Liver (tissue), 8 donors: ENCODE measurements at regions not wholly inside any gene's neighbourhood (a gene's known extent, or its start where the extent isn't known, plus 50 kb on each side); places are given as distances from the start of the nearest gene placed in this dataset.
A peak's percentile ranks its signal among the peaks of the same experiment; 100 is the strongest.

Source experiments
- DNase-seq: peaks from one replicate; pipeline ENCODE4 v3.0.0-alpha.2; 2017; ENCODE audit warnings: low spot score
- H3K27ac ChIP-seq, 2 donors: one replicate each; pipeline ENCODE4 v1.7.0; 2013; ENCODE audit warnings: inconsistent platforms in 2 of 2, low read length in 2 of 2, control low read depth in 1 of 2, low read depth in 1 of 2, mild to moderate bottlenecking in 1 of 2
- H3K27me3 ChIP-seq, 4 donors: one replicate each; pipeline versions ENCODE4 v1.6.1 to v1.7.0; 2013; ENCODE audit warnings: low read length in 3 of 4, inconsistent platforms in 1 of 4, mild to moderate bottlenecking in 1 of 4, moderate library complexity in 1 of 4; ENCODE audit not compliant: control insufficient read depth in 4 of 4, insufficient read depth in 4 of 4
- H3K36me3 ChIP-seq, 4 donors: one replicate each; pipeline versions ENCODE4 v1.6.1 to v1.7.0; 2013; ENCODE audit warnings: low read length in 3 of 4, mild to moderate bottlenecking in 3 of 4, low read depth in 1 of 4, moderate library complexity in 1 of 4; ENCODE audit not compliant: control insufficient read depth in 4 of 4, insufficient read depth in 3 of 4
- H3K4me1 ChIP-seq, 4 donors: one replicate each; pipeline versions ENCODE4 v1.6.1 to v1.7.0; 2013; ENCODE audit warnings: low read length in 3 of 4, mild to moderate bottlenecking in 3 of 4, moderate library complexity in 1 of 4; ENCODE audit not compliant: control insufficient read depth in 4 of 4, insufficient read depth in 4 of 4
- H3K4me3 ChIP-seq, 3 donors: one replicate each; pipeline versions ENCODE4 v1.6.1 to v1.7.0; 2013; ENCODE audit warnings: low read length in 3 of 3, control low read depth in 1 of 3, low read depth in 1 of 3, mild to moderate bottlenecking in 1 of 3
- H3K9ac ChIP-seq, 2 donors: one replicate each; pipeline ENCODE4 v1.7.0; 2013; ENCODE audit warnings: low read length in 2 of 2, mild to moderate bottlenecking in 2 of 2, moderate library complexity in 2 of 2, control low read depth in 1 of 2, low read depth in 1 of 2
- H3K9me3 ChIP-seq, 4 donors: one replicate each; pipeline versions ENCODE4 v1.6.1 to v1.7.0; 2013; ENCODE audit warnings: low read length in 3 of 4; ENCODE audit not compliant: control insufficient read depth in 4 of 4
- ATF3 ChIP-seq: IDR thresholded peaks from 2 replicates; pipeline ENCODE4 v1.6.1; 2016; ENCODE audit warnings: antibody characterized with exemption
- CTCF ChIP-seq: fragments of 150-350 bp; IDR thresholded peaks from 2 replicates; pipeline ENCODE4 v1.5.1; 2017; ENCODE audit warnings: improper control_type of control experiment, low read depth, low read length; ENCODE audit not compliant: missing input control
- EGR1 ChIP-seq, 2 donors: IDR thresholded peaks; 2 replicates each; pipeline ENCODE4 v1.6.1; 2016 to 2018; ENCODE audit warnings: antibody characterized with exemption in 2 of 2, low read depth in 2 of 2
- FOXA1 ChIP-seq: IDR thresholded peaks from 2 replicates; pipeline ENCODE4 v1.6.1; 2016; ENCODE audit warnings: antibody characterized with exemption
- FOXA2 ChIP-seq: IDR thresholded peaks from 2 replicates; pipeline ENCODE4 v1.6.1; 2016; ENCODE audit warnings: antibody characterized with exemption
- GABPA ChIP-seq, 2 donors: IDR thresholded peaks in 1 of 2; conservative IDR thresholded peaks in 1 of 2; 2 replicates each; pipeline ENCODE4 v1.6.1; 2016; ENCODE audit warnings: antibody characterized with exemption in 2 of 2, mild to moderate bottlenecking in 1 of 2, moderate library complexity in 1 of 2
- HNF4A ChIP-seq, 2 donors: conservative IDR thresholded peaks; 2 replicates each; pipeline ENCODE4 v1.6.1; 2016; ENCODE audit warnings: antibody characterized with exemption in 2 of 2, mild to moderate bottlenecking in 2 of 2
- HNF4G ChIP-seq: IDR thresholded peaks from 2 replicates; pipeline ENCODE4 v1.6.1; 2016; ENCODE audit warnings: antibody characterized with exemption
- JUND ChIP-seq, 2 donors: IDR thresholded peaks; 2 replicates each; pipeline ENCODE4 v1.6.1; 2016; ENCODE audit warnings: antibody characterized with exemption in 2 of 2
- MAX ChIP-seq: IDR thresholded peaks from 2 replicates; pipeline ENCODE4 v1.6.1; 2016; ENCODE audit warnings: antibody characterized with exemption
- RAD21 ChIP-seq, 2 donors: IDR thresholded peaks; 2 replicates each; pipeline ENCODE4 v1.6.1; 2016; ENCODE audit warnings: antibody characterized with exemption in 2 of 2, mild to moderate bottlenecking in 2 of 2
- REST ChIP-seq: IDR thresholded peaks from 2 replicates; pipeline ENCODE4 v1.6.1; 2016; ENCODE audit warnings: antibody characterized with exemption, mild to moderate bottlenecking
- RXRA ChIP-seq, 2 donors: IDR thresholded peaks; 2 replicates each; pipeline ENCODE4 v1.6.1; 2017 to 2018; ENCODE audit warnings: antibody characterized with exemption in 2 of 2, mild to moderate bottlenecking in 1 of 2
- SP1 ChIP-seq: IDR thresholded peaks from 2 replicates; pipeline ENCODE4 v1.6.1; 2018; ENCODE audit warnings: antibody characterized with exemption, mild to moderate bottlenecking
- TAF1 ChIP-seq: conservative IDR thresholded peaks from 2 replicates; pipeline ENCODE4 v1.6.1; 2016; ENCODE audit warnings: antibody characterized with exemption, mild to moderate bottlenecking
- ZBTB33 ChIP-seq: IDR thresholded peaks from 2 replicates; pipeline ENCODE4 v1.6.1; 2016; ENCODE audit warnings: antibody characterized with exemption
- WGBS: extraction: QIAGEN DNeasy Blood & Tissue Kit; methylation state at CpG from one replicate; pipeline ENCODE4 v1.1.7; 2013; 5-methylcytosine and 5-hydroxymethylcytosine counted together
- donor health status: healthy.
- donor health status: healthy.
- donor health status: healthy.
- donor health status: healthy.
- donor health status: healthy.

GRCh38 chr2:164061129-164061746 lies 325.4 kb upstream of the FIGN start:
- 11% methylated on average over 2 of the region's 2 CpGs for WGBS
- DNase-seq: peak; percentile 37
- no peaks in the 10 kb centered on the region for H3K4me1 ChIP-seq
- H3K27me3 ChIP-seq: no peaks in the 10 kb centered on the region
- TF ChIP-seq ATF3 (no peak), GABPA (IDR thresholded peaks at IDR 0.05 in 1 of 2, conservative IDR thresholded peaks at IDR 0.05 in 1 of 2) (no peak), JUND (IDR thresholded peaks at IDR 0.05) (no peak), RAD21 (IDR thresholded peaks at IDR 0.05) (peak; percentile 80 to 89), FOXA1 (no peak), SP1 (no peak), CTCF (peak; percentile 68), REST (no peak), TAF1 (no peak), ZBTB33 (no peak)
- no peak overlapping the region for H3K4me3 ChIP-seq
- no peaks in the 10 kb centered on the region for H3K9me3 ChIP-seq
- H3K9ac ChIP-seq: no peak overlapping the region
- no peaks in the 10 kb centered on the region for H3K36me3 ChIP-seq
- no peak overlapping the region for H3K27ac ChIP-seq

GRCh38 chr2:164060031-164060430 lies 324.2 kb upstream of the FIGN start:
- no peaks in the 10 kb centered on the region for H3K4me1 ChIP-seq
- no peaks in the 10 kb centered on the region for H3K9me3 ChIP-seq
- no peak for DNase-seq
- no peak overlapping the region for H3K27ac ChIP-seq
- H3K36me3 ChIP-seq: no peaks in the 10 kb centered on the region
- no peak overlapping the region for H3K9ac ChIP-seq
- no peak overlapping the region for H3K4me3 ChIP-seq
- H3K27me3 ChIP-seq: peaks cover 0 to under 1% (median 0%) of the 10 kb centered on the region in 4 donors
- TF ChIP-seq HNF4G (no peak), JUND (IDR thresholded peaks at IDR 0.05) (no peak), GABPA (IDR thresholded peaks at IDR 0.05 in 1 of 2, conservative IDR thresholded peaks at IDR 0.05 in 1 of 2) (no peak), FOXA2 (no peak), HNF4A (conservative IDR thresholded peaks at IDR 0.05) (no peak), EGR1 (IDR thresholded peaks at IDR 0.05; ENCODE audit: low read depth in 2 of 2) (no peak), RXRA (IDR thresholded peaks at IDR 0.05) (no peak), MAX (no peak)
- 80% methylated on average over 2 of the region's 2 CpGs for WGBS
